ENCODE measurements at regions not wholly inside any gene's neighbourhood (a gene's known extent, or its start where the extent isn't known, plus 50 kb on each side); places are given as distances from the start of the nearest gene placed in this dataset.
"Not testable (repeated sequence)": the region's sequence is repeated elsewhere in the genome, so short reads cannot be mapped to it uniquely, and the experiment has no call there.

DNA sequence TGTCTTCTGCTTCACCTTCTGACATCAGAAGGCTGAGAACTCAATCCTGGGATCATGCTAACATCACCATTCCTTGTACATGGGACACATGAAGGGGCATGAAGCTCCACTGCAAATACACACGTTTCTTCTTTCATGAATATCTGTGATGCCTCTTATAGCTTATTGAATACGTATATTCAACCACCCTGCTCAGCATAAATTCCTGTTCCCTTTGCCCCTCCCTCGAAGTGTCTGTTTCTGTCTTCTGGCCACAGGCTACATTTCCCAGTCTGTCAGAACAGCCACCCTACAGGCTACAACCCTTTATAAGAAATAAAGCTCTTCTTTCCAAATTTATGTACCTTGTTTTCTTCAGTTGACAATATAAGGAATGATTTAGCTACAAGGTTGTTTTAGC, 201.3 kb upstream of the STS start:
- H3K4me3 ChIP-seq (ENCODE audit: low read depth, low read length) = no peak overlapping the region
- DNase-seq (ENCODE audit: low read depth) = no peak
- TF ChIP-seq, protein P1, sequence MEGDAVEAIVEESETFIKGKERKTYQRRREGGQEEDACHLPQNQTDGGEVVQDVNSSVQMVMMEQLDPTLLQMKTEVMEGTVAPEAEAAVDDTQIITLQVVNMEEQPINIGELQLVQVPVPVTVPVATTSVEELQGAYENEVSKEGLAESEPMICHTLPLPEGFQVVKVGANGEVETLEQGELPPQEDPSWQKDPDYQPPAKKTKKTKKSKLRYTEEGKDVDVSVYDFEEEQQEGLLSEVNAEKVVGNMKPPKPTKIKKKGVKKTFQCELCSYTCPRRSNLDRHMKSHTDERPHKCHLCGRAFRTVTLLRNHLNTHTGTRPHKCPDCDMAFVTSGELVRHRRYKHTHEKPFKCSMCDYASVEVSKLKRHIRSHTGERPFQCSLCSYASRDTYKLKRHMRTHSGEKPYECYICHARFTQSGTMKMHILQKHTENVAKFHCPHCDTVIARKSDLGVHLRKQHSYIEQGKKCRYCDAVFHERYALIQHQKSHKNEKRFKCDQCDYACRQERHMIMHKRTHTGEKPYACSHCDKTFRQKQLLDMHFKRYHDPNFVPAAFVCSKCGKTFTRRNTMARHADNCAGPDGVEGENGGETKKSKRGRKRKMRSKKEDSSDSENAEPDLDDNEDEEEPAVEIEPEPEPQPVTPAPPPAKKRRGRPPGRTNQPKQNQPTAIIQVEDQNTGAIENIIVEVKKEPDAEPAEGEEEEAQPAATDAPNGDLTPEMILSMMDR (IDR thresholded peaks at IDR 0.05; ENCODE audit: low read depth, low read length, missing control alignments) = no peak

DNA sequence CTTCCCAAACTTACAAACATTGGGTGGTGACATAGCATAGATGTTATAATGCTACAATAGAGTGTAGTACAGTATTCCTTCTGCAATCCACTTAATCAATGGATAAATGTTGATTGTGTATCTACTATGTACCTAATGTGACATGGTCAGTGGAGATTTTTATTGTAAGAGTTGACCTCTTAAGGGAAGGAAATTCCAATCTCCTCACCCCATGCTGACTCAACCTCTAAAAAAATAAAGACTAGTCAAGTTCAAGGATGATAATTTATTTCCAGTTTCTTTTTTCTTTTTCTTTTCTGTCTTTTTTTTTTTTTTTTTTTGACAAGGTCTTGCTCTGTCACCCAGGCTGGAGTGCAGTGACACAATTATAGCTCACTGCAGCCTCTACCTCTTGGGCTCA, 206.5 kb upstream of the STS start:
- no peak for DNase-seq (ENCODE audit: low read depth)
- TF ChIP-seq, protein P1 (IDR thresholded peaks at IDR 0.05; ENCODE audit: low read depth, low read length, missing control alignments) = no peak
- H3K4me3 ChIP-seq (ENCODE audit: low read depth, low read length) = no peak overlapping the region

DNA sequence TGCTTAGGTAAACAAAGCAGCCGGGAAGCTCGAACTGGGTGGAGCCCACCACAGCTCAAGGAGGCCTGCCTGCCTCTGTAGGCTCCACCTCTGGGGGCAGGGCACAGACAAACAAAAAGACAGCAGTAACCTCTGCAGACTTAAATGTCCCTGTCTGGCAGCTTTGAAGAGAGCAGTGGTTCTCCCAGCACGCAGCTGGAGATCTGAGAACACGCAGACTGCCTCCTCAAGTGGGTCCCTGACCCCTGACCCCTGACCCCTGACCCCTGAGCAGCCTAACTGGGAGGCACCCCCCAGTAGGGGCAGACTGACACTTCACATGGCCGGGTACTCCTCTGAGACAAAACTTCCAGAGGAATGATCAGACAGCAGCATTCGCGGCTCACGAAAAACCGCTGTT, 214.6 kb upstream of the STS start:
- DNase-seq (ENCODE audit: low read depth); H3K4me3 ChIP-seq (ENCODE audit: low read depth, low read length): not testable (repeated sequence)

DNA sequence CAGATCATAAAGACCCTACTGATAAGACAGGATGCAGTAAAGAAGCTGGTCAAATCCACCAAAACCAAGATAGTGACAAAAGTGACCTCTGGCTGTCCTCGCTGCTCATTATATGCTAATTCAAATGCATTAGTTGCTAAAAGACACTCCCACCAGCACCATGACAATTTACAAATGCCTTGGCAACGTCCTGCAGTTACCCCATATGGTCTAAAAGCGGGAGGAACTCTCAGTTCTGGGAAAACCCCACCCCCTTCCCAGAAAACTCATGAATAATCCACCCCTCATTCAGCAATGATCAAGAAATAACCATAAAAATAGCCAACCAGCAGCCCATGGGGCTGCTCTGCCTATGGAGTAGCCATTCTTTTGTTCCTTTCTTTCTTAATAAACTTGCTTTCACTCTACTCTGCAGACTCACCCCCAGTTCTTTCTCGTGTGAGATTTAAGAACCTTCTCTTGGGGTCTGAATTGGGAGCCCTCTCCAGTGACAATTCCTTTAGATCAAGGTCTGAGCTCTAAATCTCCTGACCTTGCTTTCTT, 217.1 kb upstream of the STS start:
- DNase-seq (ENCODE audit: low read depth) = no peak
- H3K4me3 ChIP-seq (ENCODE audit: low read depth, low read length) = no peak overlapping the region
- TF ChIP-seq, protein P1 (IDR thresholded peaks at IDR 0.05; ENCODE audit: low read depth, low read length, missing control alignments) = no peak

DNA sequence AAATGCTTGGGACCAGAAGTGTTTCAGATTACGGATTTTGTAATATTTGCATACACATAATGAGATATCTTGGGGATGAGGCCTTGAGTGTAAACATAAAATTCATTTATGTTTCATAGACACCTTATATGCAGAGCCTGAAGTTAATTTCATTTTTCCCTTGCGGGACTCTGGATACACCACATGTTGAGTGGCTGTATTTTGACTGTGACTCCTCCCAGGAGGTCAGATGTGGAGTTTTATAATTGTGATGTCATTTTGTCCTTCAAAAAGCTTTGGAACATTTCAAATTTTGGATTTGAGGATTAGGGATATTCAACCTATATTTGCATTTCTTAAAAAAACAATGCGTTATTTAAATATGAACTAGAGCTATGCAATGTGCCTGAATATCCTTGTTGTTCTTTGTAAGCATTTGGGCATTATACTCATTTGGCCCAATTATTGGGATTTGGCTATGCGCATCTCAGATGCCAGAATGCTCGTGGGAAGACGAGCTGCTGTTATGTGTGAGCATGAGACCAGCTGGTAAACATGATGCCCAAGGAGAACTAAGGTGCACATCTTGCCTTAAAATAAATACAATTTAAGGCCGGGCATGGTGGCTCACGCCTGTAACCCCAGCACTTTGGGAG, 223.0 kb upstream of the STS start:
- no peak for DNase-seq (ENCODE audit: low read depth)

DNA sequence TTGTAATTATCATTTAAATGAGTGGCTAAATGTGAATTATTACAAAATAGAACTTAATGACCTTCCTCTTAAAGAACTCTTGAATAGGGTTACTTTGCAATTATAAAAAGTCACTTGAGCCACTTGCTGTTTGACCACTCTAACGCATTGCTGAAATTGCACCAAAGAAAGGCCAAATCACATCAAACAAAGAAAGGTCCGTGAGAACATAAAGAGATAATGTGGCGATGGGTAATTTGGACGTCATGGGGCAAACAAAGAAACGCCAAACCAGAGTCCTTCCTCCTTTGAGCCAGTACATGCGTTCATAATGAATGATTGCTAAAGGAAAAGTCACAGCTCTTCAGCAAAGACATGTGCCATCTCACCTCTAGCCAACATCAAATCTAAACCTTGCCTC, 229.8 kb upstream of the STS start:
- TF ChIP-seq, protein P1 (IDR thresholded peaks at IDR 0.05; ENCODE audit: low read depth, low read length, missing control alignments) = no peak
- DNase-seq (ENCODE audit: low read depth) = no peak
- H3K4me3 ChIP-seq (ENCODE audit: low read depth, low read length) = no peak overlapping the region

More for the DNA sequence above, 223.0 kb upstream of the STS start:
- TF ChIP-seq, protein P1 (IDR thresholded peaks at IDR 0.05; ENCODE audit: low read depth, low read length, missing control alignments) = no peak
- no peak overlapping the region for H3K4me3 ChIP-seq (ENCODE audit: low read depth, low read length)

DNA sequence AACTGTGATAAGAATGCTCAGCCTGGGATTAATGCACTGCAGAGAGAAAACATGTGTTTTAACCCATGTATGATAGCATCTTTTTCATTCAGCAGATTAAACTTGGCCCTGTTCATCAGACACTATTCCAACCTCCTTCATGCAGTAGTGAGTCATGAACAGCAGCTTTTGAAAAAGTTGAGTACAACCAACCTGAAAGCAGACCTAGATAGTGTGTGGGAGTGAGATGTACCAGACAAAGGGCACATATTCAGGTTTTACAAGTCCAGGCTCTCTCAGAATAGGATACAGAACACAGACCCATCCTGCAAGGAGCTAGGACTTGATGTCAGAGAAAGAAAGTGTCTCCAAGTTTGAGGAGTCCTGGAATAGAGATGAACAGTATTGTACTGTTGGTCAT, 237.3 kb upstream of the STS start:
- H3K4me3 ChIP-seq (ENCODE audit: low read depth, low read length) = no peak overlapping the region
- no peak for DNase-seq (ENCODE audit: low read depth)
- TF ChIP-seq, protein P1 (IDR thresholded peaks at IDR 0.05; ENCODE audit: low read depth, low read length, missing control alignments) = no peak

All from GM12864 (cell line).